Heart left ventricle (tissue), 16 donors: ENCODE measurements at regions not wholly inside any gene's neighbourhood (a gene's known extent, or its start where the extent isn't known, plus 50 kb on each side); places are given as distances from the start of the nearest gene placed in this dataset.

ENCODE experiments used
- ATAC-seq, 4 donors: fragments of 200-7000 bp; cut with Tn5 transposase; one replicate each; pipeline ENCODE4 v1.9.1; 2020 to 2022; ENCODE audit warnings: moderate library complexity in 4 of 4, mild to moderate bottlenecking in 3 of 4, moderate number of reproducible peaks in 1 of 4
- DNase-seq, 5 donors: peaks; one replicate each; pipeline ENCODE4 v3.0.0-alpha.2; 2020
- H3K27ac ChIP-seq, 12 donors: fragments of 200-600 bp; sonication (generic) in 4 of 12; one replicate each; pipeline versions ENCODE4 v1.5.0 to v1.8.0; 2016 to 2022; ENCODE audit warnings: mild to moderate bottlenecking in 2 of 12
- H3K27me3 ChIP-seq, 9 donors: fragments of 200-600 bp; sonication (generic) in 2 of 9; one replicate each; pipeline versions ENCODE4 v1.5.1 to v1.8.0; 2016 to 2022; ENCODE audit warnings: mild to moderate bottlenecking in 3 of 9
- H3K36me3 ChIP-seq, 9 donors: fragments of 200-600 bp; sonication (generic) in 2 of 9; one replicate each; pipeline versions ENCODE4 v1.5.0 to v1.8.0; 2018 to 2022; ENCODE audit warnings: mild to moderate bottlenecking in 2 of 9
- H3K4me1 ChIP-seq, 12 donors: fragments of 200-600 bp; sonication (generic) in 4 of 12; one replicate each; pipeline versions ENCODE4 v1.5.0 to v1.8.0; 2016 to 2022; ENCODE audit warnings: mild to moderate bottlenecking in 3 of 12
- H3K4me3 ChIP-seq, 12 donors: fragments of 200-600 bp; sonication (generic) in 4 of 12; one replicate each; pipeline versions ENCODE4 v1.5.0 to v1.8.0; 2017 to 2022; ENCODE audit warnings: mild to moderate bottlenecking in 9 of 12, moderate library complexity in 4 of 12
- H3K9me3 ChIP-seq, 12 donors: fragments of 200-600 bp; sonication (generic) in 4 of 12; one replicate each; pipeline versions ENCODE4 v1.5.0 to v1.8.0; 2016 to 2022; ENCODE audit warnings: mild to moderate bottlenecking in 1 of 12
- CTCF ChIP-seq, 12 donors: fragments of 200-600 bp; sonication (generic) in 4 of 12; IDR thresholded peaks; one replicate each; pipeline versions ENCODE4 v1.5.0 to v1.8.0; 2018 to 2022; ENCODE audit warnings: antibody characterized with exemption in 12 of 12, mild to moderate bottlenecking in 5 of 12
- POLR2A ChIP-seq, 2 donors: fragments of 450-650 bp; IDR thresholded peaks; one replicate each; pipeline ENCODE4 v1.6.1; 2017; ENCODE audit warnings: antibody characterized with exemption in 2 of 2, mild to moderate bottlenecking in 2 of 2, moderate library complexity in 2 of 2
- WGBS, 4 donors: extraction: QIAGEN DNeasy Blood & Tissue Kit in 2 of 4; methylation state at CpG; one replicate each; pipeline versions ENCODE4 v1.1.5 to v1.1.7; 2013 to 2018; 5-methylcytosine and 5-hydroxymethylcytosine counted together
- intact Hi-C, 10 donors: fragments of 100-400 bp; cut with DNase I; formaldehyde crosslinking; loops; one replicate each; pipeline versions ENCODE4 v1.11.1 to v1.14.2; 2022
- donor health status: ischemic (EF 13 %, LVEDD 7.1; RV severe dilation, severe dysfunction).
- donor health status: healthy with polysubstance abuse.
- donor health status: DM: no; HTN: yes; CAD: no.
- donor health status: DM: no; HTN: no; CAD: no.
- donor health status: ischemic (EF 25% LVEDD 6.9; RV normal size, moderate dysfunction).
- donor health status: ischemic (EF 25% LVEDD 5.7; RV mildly dilated, moderate dysfunction).
- donor health status: healthy.
- donor health status: DM: yes; HTN: yes; CAD: no.
- donor health status: ischemic (EF 35%, LVEDD 5.7; RV mildly dilated, moderate dysfunction).
- donor health status: nonischemic (EF 11% LVEDD 7.7; RV severe dilation, severe dysfunction).
- donor health status: DM: yes; HTN: yes; CAD: no.
- donor health status: PGD.
- donor health status: ischemic (EF 29% LVEDD 5.4; RV normal size, mild dysfunction).
- donor health status: nonischemic (EF 23%, LVEDD 6.1; RV moderate dilation, normal function).

- 79 to 83% (median 81%) methylated on average over 5 of the region's 5 CpGs for WGBS, 4 donors
- no peak for DNase-seq
- intact Hi-C loops, result loop anchor here in 1 of 10 donors (5.0 kb wide), 1 partner anchor 288 kb away; no protein-coding TSS in a partner anchor
- Histone ChIP-seq H3K9me3 (no peaks in the 10 kb centered on the region), H3K27me3 (no peaks in the 10 kb centered on the region), H3K4me3 (no peak overlapping the region), H3K36me3 (no peaks in the 10 kb centered on the region), H3K27ac (no peak overlapping the region), H3K4me1 (no peaks in the 10 kb centered on the region)
- ATAC-seq, result no peak
- no peak for TF ChIP-seq POLR2A (IDR thresholded peaks at IDR 0.05)
- TF ChIP-seq CTCF (IDR thresholded peaks at IDR 0.05), result no peak
Measured at GRCh38 chr7:15005672-15006071, 103.1 kb upstream of the DGKB start.

- Histone ChIP-seq H3K4me1 (no peaks in the 10 kb centered on the region), H3K36me3 (no peaks in the 10 kb centered on the region), H3K27ac (no peak overlapping the region), H3K27me3 (no peaks in the 10 kb centered on the region), H3K4me3 (no peak overlapping the region), H3K9me3 (no peaks in the 10 kb centered on the region)
- WGBS, 4 donors, result 58 to 71% (median 62%) methylated on average over 1 of the region's 1 CpG
- ATAC-seq (no peak), DNase-seq (no peak)
- intact Hi-C loops, result no loop called here
- no peak for TF ChIP-seq CTCF (IDR thresholded peaks at IDR 0.05)
- no peak for TF ChIP-seq POLR2A (IDR thresholded peaks at IDR 0.05)
Measured at GRCh38 chr7:15000157-15000556, 97.6 kb upstream of the DGKB start.

GRCh38 chr7:14999331-14999730, 96.8 kb upstream of the DGKB start:
- 67 to 86% (median 71%) methylated on average over 2 of the region's 2 CpGs for WGBS, 4 donors
- no peaks in the 10 kb centered on the region for H3K4me1 ChIP-seq
- intact Hi-C loops, result no loop called here

GRCh38 chr7:14995774-14996173, 93.2 kb upstream of the DGKB start:
- no peak for ATAC-seq
- H3K4me1 ChIP-seq, result no peaks in the 10 kb centered on the region
- H3K36me3 ChIP-seq, result no peaks in the 10 kb centered on the region
- no peaks in the 10 kb centered on the region for H3K9me3 ChIP-seq
- TF ChIP-seq POLR2A (IDR thresholded peaks at IDR 0.05) (no peak), CTCF (IDR thresholded peaks at IDR 0.05) (no peak)
- intact Hi-C loops, result no loop called here
- H3K27ac ChIP-seq, result no peak overlapping the region
- DNase-seq, result no peak
- 68 to 91% (median 89%) methylated on average over 2 of the region's 2 CpGs for WGBS, 4 donors
- H3K27me3 ChIP-seq, result no peaks in the 10 kb centered on the region
- no peak overlapping the region for H3K4me3 ChIP-seq

More at GRCh38 chr7:14999331-14999730, 96.8 kb upstream of the DGKB start:
- no peak overlapping the region for H3K27ac ChIP-seq
- ATAC-seq, result no peak
- H3K9me3 ChIP-seq, result no peaks in the 10 kb centered on the region
- DNase-seq, result no peak
- TF ChIP-seq CTCF (IDR thresholded peaks at IDR 0.05) (no peak), POLR2A (IDR thresholded peaks at IDR 0.05) (no peak)
- no peaks in the 10 kb centered on the region for H3K27me3 ChIP-seq
- H3K36me3 ChIP-seq, result no peaks in the 10 kb centered on the region
- H3K4me3 ChIP-seq, result no peak overlapping the region
